PC-9 (cell line): ENCODE measurements at regions not wholly inside any gene's neighbourhood (a gene's known extent, or its start where the extent isn't known, plus 50 kb on each side); places are given as distances from the start of the nearest gene placed in this dataset.

ENCODE experiments used
- CTCF ChIP-seq: fragments of 200-600 bp; sonication (generic); conservative IDR thresholded peaks from 2 replicates; pipeline ENCODE4 v1.6.1; 2017; ENCODE audit warnings: mixed run types, antibody characterized with exemption, mild to moderate bottlenecking, moderate library complexity
- EZH2 ChIP-seq: fragments of 200-600 bp; sonication (generic); IDR thresholded peaks from 2 replicates; pipeline ENCODE4 v1.8.0; 2017; ENCODE audit warnings: antibody characterized with exemption, low read depth

- no peak for TF ChIP-seq CTCF
- TF ChIP-seq EZH2: no peak
These were observed 63.4 kb upstream of the FUT8 start for GRCh38 chr14:65349100-65349499.
